ENCODE measurements at regions not wholly inside any gene's neighbourhood (a gene's known extent, or its start where the extent isn't known, plus 50 kb on each side); places are given as distances from the start of the nearest gene placed in this dataset.

GRCh38 chr13:104065328-104065727, 999.1 kb upstream of the SLC10A2 start:
- DNase-seq = no peak

- no peak for DNase-seq
These were observed 991.6 kb upstream of the SLC10A2 start for GRCh38 chr13:104057861-104058260.

GRCh38 chr13:104045907-104046306, 979.7 kb upstream of the SLC10A2 start:
- DNase-seq = no peak

GRCh38 chr13:104043184-104043583, 977.0 kb upstream of the SLC10A2 start:
- no peak for DNase-seq

GRCh38 chr13:104034891-104035290, 968.7 kb upstream of the SLC10A2 start:
- no peak for DNase-seq

- DNase-seq = no peak
These were observed 959.1 kb upstream of the SLC10A2 start for GRCh38 chr13:104025303-104025702.

- DNase-seq = no peak
These were observed 958.4 kb upstream of the SLC10A2 start for GRCh38 chr13:104024416-104025170.

- DNase-seq = no peak
These were observed 955.7 kb upstream of the SLC10A2 start for GRCh38 chr13:104021806-104022397.

GRCh38 chr13:104017317-104017716, 951.1 kb upstream of the SLC10A2 start:
- DNase-seq = no peak

GRCh38 chr13:104015646-104016396, 949.6 kb upstream of the SLC10A2 start:
- no peak for DNase-seq

GRCh38 chr13:104014803-104015645, 948.8 kb upstream of the SLC10A2 start:
- no peak for DNase-seq

- no peak for DNase-seq
These were observed 945.5 kb upstream of the SLC10A2 start for GRCh38 chr13:104011505-104012241.

- DNase-seq = no peak
These were observed 942.6 kb upstream of the SLC10A2 start for GRCh38 chr13:104008541-104009435.

- DNase-seq = no peak
These were observed 941.9 kb upstream of the SLC10A2 start for GRCh38 chr13:104008075-104008474.

GRCh38 chr13:104006625-104007075, 940.4 kb upstream of the SLC10A2 start:
- DNase-seq = no peak

- DNase-seq = no peak
These were observed 938.4 kb upstream of the SLC10A2 start for GRCh38 chr13:104004572-104004971.

GRCh38 chr13:104002216-104002615, 936.0 kb upstream of the SLC10A2 start:
- DNase-seq = no peak

GRCh38 chr13:104001766-104002165, 935.5 kb upstream of the SLC10A2 start:
- DNase-seq = no peak

GRCh38 chr13:103996733-103997132, 930.5 kb upstream of the SLC10A2 start:
- no peak for DNase-seq

GRCh38 chr13:103983948-103984347, 917.7 kb upstream of the SLC10A2 start:
- DNase-seq = no peak

- DNase-seq = no peak
These were observed 910.2 kb upstream of the SLC10A2 start for GRCh38 chr13:103976371-103976770.
